AG08395 (cell line): ENCODE measurements at regions not wholly inside any gene's neighbourhood (a gene's known extent, or its start where the extent isn't known, plus 50 kb on each side); places are given as distances from the start of the nearest gene placed in this dataset.
"Not testable (repeated sequence)": the region's sequence is repeated elsewhere in the genome, so short reads cannot be mapped to it uniquely, and the experiment has no call there.

Experiments used
- DNase-seq: peaks from one replicate; pipeline ENCODE4 v3.0.0; 2012; ENCODE audit warnings: mixed read lengths, low spot score

DNA sequence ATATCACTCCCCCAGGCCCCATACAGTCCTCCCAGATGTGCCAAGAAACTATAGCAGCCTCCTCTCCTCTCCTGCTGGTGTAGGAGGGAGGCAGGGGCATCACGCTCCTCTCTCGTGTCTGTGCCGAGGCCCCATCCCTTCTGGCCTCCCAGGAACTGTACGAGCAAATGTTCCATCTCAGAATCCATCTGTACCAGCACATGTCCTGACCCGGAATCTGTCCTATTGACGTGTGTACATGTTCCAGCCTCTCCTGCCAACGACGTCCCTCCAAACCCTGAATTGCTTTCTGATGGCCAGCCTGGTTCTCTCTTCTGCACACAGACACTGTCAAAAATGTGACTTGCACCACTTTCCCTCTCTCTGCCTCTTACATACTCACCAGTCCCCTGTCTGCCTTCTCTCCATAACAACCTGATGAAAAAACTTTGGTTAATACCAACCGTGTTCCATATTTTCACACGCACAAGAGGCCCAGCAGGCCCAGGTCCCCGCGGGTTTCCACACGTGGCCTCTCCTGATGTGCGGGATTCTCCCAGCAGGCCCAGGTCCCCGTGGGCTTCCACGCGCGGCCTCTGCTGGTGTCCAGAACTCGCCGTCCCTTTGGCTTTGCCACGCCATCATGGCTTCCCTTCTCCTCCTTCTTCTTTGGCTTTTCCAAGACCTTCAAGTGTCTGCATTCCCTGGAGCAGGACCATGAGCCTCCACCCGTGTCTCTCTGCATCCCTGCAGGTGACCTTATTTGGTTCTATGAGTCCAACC, 125.2 kb upstream of the THBS2 start:
- no peak for DNase-seq

DNA sequence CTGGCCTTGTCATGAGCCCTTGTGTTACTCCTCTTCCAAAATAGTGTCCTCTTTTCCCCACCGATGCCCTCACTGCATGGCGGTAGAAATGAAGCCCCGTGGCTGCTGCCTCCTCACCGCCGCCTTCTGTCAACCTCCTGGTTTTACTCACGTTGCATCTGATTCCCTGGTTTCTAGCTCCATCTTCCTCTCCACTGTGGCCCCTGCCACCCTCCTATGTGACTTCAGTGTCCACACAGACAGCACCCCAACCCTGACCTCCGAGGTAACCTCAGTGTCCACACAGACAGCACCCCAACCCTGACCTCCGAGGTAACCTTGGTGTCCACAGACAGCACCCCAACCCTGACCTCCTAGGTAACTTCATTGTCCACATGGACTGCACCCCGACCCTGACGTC, 122.8 kb upstream of the THBS2 start:
- DNase-seq = no peak

- DNase-seq = no peak
Measured at GRCh38 chr6:169372589-169372988, 118.9 kb upstream of the THBS2 start.

DNA sequence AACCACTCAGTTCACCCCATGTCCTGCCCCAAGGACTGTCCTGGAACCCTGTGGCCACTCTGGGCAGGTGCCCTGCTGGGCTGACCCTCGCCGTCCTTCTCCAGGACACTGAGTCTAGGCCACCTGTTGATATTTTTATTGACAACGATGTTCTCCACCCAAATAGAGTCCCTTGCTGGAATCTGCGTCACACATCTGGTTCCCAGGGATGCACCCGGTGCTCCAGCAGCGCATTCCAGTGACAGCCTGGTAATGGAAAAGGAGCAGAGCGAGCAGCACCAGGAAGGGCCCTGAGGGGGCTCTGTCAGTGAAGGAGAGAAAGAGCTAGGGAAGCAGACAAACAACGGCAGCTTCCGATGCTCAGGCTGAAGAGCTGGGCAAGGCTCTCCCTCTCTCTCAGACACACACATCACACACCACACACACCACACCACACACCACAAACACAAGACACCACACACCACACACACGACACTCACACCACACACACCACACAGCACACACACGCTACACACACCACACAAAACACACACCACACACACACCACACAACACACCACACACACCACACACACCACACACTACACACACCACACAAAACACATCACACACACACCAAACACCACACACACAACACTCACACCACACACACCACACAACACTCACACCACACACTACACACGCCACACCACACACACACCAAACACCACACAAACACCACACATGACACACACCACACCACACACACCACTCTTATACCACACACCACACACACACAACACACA, 117.9 kb upstream of the THBS2 start:
- DNase-seq = peak; percentile 61

DNA sequence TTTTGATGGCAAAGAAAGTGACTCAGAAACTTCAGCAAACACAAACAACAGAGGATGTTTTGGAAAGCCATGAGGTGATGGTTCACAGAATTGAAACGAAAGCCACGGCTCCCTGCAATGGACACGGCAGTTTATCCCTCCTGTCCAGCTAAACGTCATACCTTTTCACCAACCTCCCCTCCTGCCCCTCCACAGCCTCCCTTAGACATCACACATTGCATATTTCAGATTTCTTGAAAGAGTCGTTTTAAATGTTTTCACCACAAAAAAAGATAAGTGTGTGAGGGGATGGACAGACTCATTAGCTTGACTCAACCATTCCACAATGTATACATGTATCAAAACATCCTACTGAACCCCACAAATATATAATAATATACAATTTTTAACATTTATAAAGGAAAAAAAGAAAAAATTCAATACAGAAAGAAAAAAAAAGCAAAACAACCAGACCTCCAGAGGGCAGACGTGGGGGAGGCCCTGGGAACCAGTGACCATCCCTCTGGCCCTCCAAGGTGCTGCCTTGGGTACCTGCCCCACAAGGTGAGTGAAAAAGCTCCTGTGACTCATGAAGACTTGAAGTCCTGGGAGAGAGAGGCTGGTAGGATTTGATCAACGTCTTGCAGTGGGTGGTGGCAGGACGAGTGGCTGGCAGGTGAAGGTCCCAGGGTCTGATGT, 117.2 kb upstream of the THBS2 start:
- no peak for DNase-seq

GRCh38 chr6:169370054-169370453, 116.4 kb upstream of the THBS2 start:
- no peak for DNase-seq

- DNase-seq = no peak
Measured at GRCh38 chr6:169368200-169368599, 114.6 kb upstream of the THBS2 start.

DNA sequence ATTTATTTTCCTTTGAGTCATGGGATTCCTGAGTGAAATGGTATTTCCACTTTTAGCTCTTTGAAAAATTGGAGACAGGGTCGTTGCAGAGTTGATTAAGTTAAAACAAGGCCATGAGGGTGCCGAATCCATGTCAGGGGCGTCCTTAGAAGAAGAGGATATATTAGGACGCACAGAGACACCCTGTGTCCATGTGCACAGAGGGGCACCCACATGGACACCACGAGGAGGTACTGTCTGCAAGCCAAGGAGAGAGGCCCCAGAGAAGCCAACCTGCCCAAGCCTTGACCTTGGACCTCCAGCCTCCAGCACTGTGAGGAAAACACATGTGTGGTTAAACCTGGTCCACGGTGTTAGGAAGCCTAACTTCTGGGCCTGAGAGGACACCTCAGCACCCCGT, 113.9 kb upstream of the THBS2 start:
- no peak for DNase-seq

DNA sequence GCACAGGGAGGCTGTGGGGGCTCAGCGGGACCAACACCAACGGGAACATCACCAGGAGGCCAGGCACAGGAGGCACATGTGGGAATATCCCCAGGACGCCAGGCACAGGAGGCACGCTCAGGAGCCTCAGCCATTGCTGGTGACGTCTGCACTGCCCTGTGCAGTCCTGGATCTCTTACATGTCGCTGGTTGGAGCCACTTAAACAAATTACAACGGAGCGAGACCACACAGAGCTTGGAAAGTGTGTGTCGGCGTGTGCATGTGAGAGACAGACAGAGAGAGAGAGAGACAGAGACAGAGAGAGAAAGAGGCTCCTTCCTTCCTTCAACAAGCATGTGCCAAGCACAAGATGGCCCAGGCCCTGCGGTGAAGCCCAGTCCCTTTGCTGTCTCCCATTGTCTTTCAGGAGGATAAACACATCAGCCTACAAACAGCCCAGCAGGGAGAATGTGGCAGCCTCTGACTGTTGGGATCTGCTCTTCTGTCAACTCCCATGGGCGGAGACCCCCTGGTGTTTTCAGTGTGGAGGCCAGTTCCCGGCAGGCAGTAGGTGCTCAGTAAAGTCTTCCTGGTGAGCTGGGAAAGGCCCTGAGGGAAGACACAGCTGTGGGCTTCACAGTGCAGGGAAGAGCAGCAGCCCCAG, 112.7 kb upstream of the THBS2 start:
- DNase-seq = no peak

DNA sequence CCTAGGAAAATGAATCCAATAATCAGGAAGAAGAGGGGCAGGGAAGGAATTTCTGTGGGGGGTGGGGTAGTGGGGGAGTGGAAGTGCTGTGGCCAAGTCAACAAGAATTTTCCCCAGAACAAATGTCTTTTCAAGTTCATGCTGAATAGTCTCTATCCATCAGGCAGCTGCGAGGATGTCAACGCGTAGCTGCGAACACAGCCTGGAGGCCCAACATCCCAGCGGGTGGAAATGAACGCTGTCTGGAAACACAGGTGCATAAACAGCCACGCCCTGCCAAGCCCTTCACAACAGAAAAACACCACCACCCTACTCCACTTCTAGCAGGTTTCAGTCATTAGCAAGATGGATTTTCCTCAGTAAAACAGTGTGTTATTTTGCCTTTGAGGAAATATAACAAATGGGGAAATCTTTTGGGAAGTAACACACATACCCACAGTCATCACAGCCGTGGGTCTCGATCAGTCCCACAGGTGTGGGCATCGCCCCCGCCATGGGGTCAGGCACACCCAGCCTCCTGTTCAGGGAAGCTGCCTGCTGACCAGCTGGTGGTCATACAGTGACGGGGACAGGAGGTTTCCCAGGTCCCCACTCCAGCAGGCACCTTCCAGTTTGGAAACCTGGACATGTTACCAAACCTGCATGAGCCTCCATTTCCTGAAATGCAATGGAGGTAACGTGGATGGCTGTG, 112.1 kb upstream of the THBS2 start:
- DNase-seq = no peak

DNA sequence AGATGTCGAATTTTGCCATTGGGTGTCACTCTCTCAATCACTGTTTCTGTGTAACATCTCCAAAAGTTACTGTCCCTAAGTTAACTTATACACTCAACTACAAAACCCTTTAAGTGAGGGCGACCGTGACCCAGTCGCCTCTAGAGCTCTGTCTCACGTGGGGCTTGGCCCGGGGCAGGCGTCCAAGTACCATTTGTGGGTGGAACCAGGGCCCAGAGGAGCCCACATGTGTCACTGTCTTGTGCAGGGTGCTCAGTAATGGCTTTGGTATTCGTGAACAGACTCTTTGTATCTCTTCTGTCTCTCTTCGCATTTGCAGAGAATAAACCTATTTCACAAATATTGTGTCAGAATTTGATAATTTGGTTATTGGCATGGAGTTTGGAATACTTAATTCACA, 109.9 kb upstream of the THBS2 start:
- DNase-seq = peak; percentile 91

DNA sequence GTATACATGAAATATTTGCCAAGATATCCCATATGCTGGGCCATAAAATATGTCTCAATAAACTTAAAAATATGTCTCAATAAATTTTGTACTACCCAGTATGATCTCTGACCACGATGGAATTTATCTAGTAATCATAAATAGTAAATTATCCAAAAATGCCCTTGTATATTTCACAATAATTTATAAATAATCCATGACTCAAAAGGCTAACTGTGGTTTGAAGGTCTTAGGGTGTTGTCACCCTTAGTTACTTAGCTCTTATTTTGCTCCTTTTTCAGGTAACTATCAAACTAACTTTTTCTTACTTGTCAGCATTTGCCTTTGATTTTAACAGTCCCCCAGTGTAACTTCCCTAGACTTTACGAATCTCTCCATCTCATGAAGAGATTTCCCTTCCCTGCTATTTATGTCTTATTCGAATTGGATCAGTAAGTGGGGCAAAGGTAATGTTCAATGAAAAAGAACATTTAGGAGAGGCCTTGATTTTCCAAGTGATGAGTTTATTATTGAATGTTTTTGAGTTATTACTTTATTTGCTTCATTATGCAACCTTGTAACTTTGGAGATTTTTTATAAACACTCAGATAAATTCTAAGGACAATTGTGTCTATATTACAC, 109.0 kb upstream of the THBS2 start:
- peak; percentile 46 for DNase-seq

DNA sequence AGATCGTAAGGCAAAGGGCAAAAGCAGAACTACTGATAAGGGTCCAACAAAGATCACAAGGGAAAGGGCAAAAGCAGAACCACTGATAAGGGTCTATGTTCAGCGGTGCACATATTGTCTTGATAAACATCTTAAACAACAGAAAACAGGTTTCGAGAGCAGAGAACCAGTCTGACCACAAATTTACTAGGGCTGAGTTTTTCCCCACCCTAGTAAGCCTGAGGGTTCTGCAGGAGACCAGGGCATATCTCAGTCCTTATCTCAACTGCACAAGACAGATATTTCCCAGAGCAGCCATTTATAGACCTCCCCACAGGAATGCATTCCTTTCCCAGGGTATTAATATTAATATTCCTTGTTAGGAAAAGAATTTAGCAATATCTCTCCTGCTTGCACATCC, 101.4 kb upstream of the THBS2 start:
- DNase-seq = not testable (repeated sequence)

GRCh38 chr6:169345146-169345545, 91.5 kb upstream of the THBS2 start:
- DNase-seq = no peak

- peak; percentile 70 for DNase-seq
Measured at GRCh38 chr6:169344750-169345065, 91.1 kb upstream of the THBS2 start.

- no peak for DNase-seq
Measured at GRCh38 chr6:169343886-169344749, 90.5 kb upstream of the THBS2 start.

GRCh38 chr6:169342710-169343109, 89.1 kb upstream of the THBS2 start:
- no peak for DNase-seq

GRCh38 chr6:169341706-169342105, 88.1 kb upstream of the THBS2 start:
- DNase-seq = no peak

GRCh38 chr6:169341065-169341464, 87.4 kb upstream of the THBS2 start:
- DNase-seq = no peak

DNA sequence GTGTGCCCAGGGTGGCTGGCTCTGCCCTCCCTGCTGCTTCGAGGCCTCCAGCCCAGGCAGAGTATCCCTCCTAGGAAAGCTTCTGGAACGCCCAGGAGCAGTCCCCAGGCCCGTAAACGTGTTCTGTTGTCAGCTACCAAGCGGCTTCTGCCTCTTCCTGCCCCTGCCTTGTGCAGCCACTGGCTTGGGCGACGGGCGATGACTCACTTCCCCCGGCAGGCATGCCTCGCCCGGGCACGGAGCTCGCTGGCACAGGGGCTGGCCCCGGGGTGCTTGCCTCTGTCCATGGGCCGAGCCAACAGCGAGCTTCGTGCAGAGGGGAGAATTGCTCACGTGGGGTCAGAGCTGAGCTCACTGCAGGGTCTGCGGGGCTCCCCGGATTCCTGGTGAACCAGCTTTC, 86.7 kb upstream of the THBS2 start:
- peak; percentile 44 for DNase-seq
